HEK293 (cell line): ENCODE measurements at regions not wholly inside any gene's neighbourhood (a gene's known extent, or its start where the extent isn't known, plus 50 kb on each side); places are given as distances from the start of the nearest gene placed in this dataset.

Source experiments
- CTCF ChIA-PET: fragments of 350-600 bp; formaldehyde crosslinking; extraction: SDS; loops from one replicate; lab custom pipeline; 2021; ENCODE audit warnings: antibody characterized with exemption; lab: Yijun Ruan, JAX
- POLR2A ChIA-PET: fragments of 300-600 bp; formaldehyde crosslinking; extraction: SDS; loops from one replicate; lab custom pipeline; 2020; ENCODE audit warnings: antibody characterized with exemption, inconsistent platforms; lab: Yijun Ruan, JAX
- H3K27ac ChIP-seq: fragments of 200-500 bp; sonication (Bioruptor generic); 2 replicates; pipeline ENCODE4 v1.5.1; 2014; ENCODE audit warnings: low read depth, low read length, control low read depth, inconsistent platforms; ENCODE audit errors: extremely low read depth
- H3K36me3 ChIP-seq, 2 experiments: fragments of 200-500 bp in 1 of 2; sonication (Bioruptor generic) in 1 of 2; 1 replicate in 1 of 2; 2 replicates in 1 of 2; pipeline ENCODE4 v1.5.1; 2014 to 2017; ENCODE audit warnings: inconsistent platforms in 2 of 2, low read length in 2 of 2; ENCODE audit not compliant: control insufficient read depth in 2 of 2, insufficient read depth in 1 of 2
- H3K4me1 ChIP-seq: fragments of 200-500 bp; sonication (Bioruptor generic); 2 replicates; pipeline ENCODE4 v1.5.1; 2014; ENCODE audit warnings: mild to moderate bottlenecking, low read length, inconsistent platforms; ENCODE audit not compliant: control insufficient read depth, insufficient read depth
- H3K4me3 ChIP-seq: 2 replicates; pipeline ENCODE4 v1.5.1; 2011; ENCODE audit warnings: low read depth, mild to moderate bottlenecking, control low read depth, low read length, moderate library complexity
- H3K9me3 ChIP-seq: fragments of 200-500 bp; sonication (Bioruptor generic); 2 replicates; pipeline ENCODE4 v1.5.1; 2014; ENCODE audit warnings: low read depth, low read length, inconsistent platforms; ENCODE audit not compliant: control insufficient read depth, insufficient read depth
- CTCF ChIP-seq: fragments of 450-650 bp; formaldehyde crosslinking; IDR thresholded peaks from 2 replicates; pipeline ENCODE4 v1.5.1; 2016; ENCODE audit warnings: missing biosample characterization, missing genetic modification characterization
- MYNN ChIP-seq: fragments of 450-650 bp; formaldehyde crosslinking; IDR thresholded peaks from 2 replicates; pipeline ENCODE4 v1.5.1; 2016; ENCODE audit warnings: missing biosample characterization, missing genetic modification characterization, borderline replicate concordance
- SCRT2 ChIP-seq: fragments of 450-650 bp; formaldehyde crosslinking; IDR thresholded peaks from 2 replicates; pipeline ENCODE4 v1.5.1; 2016; ENCODE audit warnings: missing biosample characterization, missing genetic modification characterization
- ZBTB48 ChIP-seq: fragments of 450-650 bp; formaldehyde crosslinking; IDR thresholded peaks from 2 replicates; pipeline ENCODE4 v1.5.1; 2016; ENCODE audit warnings: missing biosample characterization, missing genetic modification characterization
- ZBTB49 ChIP-seq: fragments of 450-650 bp; formaldehyde crosslinking; IDR thresholded peaks from 2 replicates; pipeline ENCODE4 v1.5.1; 2016; ENCODE audit warnings: missing biosample characterization, missing genetic modification characterization, low read depth
- ZBTB8A ChIP-seq: fragments of 450-650 bp; formaldehyde crosslinking; IDR thresholded peaks from 2 replicates; pipeline ENCODE4 v1.5.1; 2016; ENCODE audit warnings: missing biosample characterization, missing genetic modification characterization
- ZFP37 ChIP-seq: fragments of 450-650 bp; formaldehyde crosslinking; IDR thresholded peaks from 2 replicates; pipeline ENCODE4 v1.5.1; 2016; ENCODE audit warnings: missing biosample characterization, missing genetic modification characterization
- ZNF114 ChIP-seq: fragments of 450-650 bp; formaldehyde crosslinking; IDR thresholded peaks from 2 replicates; pipeline ENCODE4 v1.5.0; 2017; ENCODE audit warnings: missing biosample characterization, missing genetic modification characterization
- ZNF19 ChIP-seq: fragments of 450-650 bp; formaldehyde crosslinking; IDR thresholded peaks from 2 replicates; pipeline ENCODE4; 2016; ENCODE audit warnings: missing biosample characterization, missing genetic modification characterization, low read depth
- ZNF26 ChIP-seq: fragments of 450-650 bp; formaldehyde crosslinking; IDR thresholded peaks from 2 replicates; pipeline ENCODE4 v1.5.1; 2016; ENCODE audit warnings: missing biosample characterization, missing genetic modification characterization
- ZNF366 ChIP-seq: fragments of 450-650 bp; formaldehyde crosslinking; conservative IDR thresholded peaks from 2 replicates; pipeline ENCODE4 v1.5.1; 2016; ENCODE audit warnings: missing biosample characterization, missing genetic modification characterization
- ZNF621 ChIP-seq: fragments of 450-650 bp; formaldehyde crosslinking; IDR thresholded peaks from 2 replicates; pipeline ENCODE4 v1.5.1; 2017; ENCODE audit warnings: missing biosample characterization, missing genetic modification characterization
- ZNF660 ChIP-seq: fragments of 450-650 bp; IDR thresholded peaks from 2 replicates; pipeline ENCODE4 v1.5.1; 2018; ENCODE audit warnings: missing biosample characterization, mild to moderate bottlenecking, missing genetic modification characterization
- TF ChIP-seq, protein P1 (sequence below): fragments of 450-650 bp; formaldehyde crosslinking; IDR thresholded peaks from 2 replicates; pipeline ENCODE4 v1.5.1; 2016; ENCODE audit warnings: missing biosample characterization, missing genetic modification characterization
- TF ChIP-seq, protein P2 (sequence below): fragments of 450-650 bp; formaldehyde crosslinking; conservative IDR thresholded peaks from 2 replicates; pipeline ENCODE4 v1.5.1; 2016; ENCODE audit warnings: low read depth, missing biosample characterization, missing genetic modification characterization
- TF ChIP-seq, protein P3 (sequence below): fragments of 450-650 bp; formaldehyde crosslinking; IDR thresholded peaks from 2 replicates; pipeline ENCODE4 v1.5.1; 2016; ENCODE audit warnings: missing biosample characterization, missing genetic modification characterization

GRCh38 chr4:3700223-3700622 lies 66.0 kb upstream of the ADRA2C start:
- TF ChIP-seq MYNN (tag by site-specific recombination) (no peak), ZBTB49 (tag by site-specific recombination) (no peak), ZNF19 (tag by site-specific recombination) (no peak), ZNF366 (tag by site-specific recombination) (no peak), ZNF660 (no peak), ZBTB48 (no peak), ZFP37 (tag by site-specific recombination) (no peak), ZBTB8A (tag by site-specific recombination) (no peak), ZNF26 (tag by site-specific recombination) (no peak), SCRT2 (tag by site-specific recombination) (no peak), CTCF (tag by site-specific recombination) (no peak), ZNF621 (tag by site-specific recombination) (no peak), ZNF114 (tag by site-specific recombination) (no peak)
- TF ChIP-seq, protein P1, sequence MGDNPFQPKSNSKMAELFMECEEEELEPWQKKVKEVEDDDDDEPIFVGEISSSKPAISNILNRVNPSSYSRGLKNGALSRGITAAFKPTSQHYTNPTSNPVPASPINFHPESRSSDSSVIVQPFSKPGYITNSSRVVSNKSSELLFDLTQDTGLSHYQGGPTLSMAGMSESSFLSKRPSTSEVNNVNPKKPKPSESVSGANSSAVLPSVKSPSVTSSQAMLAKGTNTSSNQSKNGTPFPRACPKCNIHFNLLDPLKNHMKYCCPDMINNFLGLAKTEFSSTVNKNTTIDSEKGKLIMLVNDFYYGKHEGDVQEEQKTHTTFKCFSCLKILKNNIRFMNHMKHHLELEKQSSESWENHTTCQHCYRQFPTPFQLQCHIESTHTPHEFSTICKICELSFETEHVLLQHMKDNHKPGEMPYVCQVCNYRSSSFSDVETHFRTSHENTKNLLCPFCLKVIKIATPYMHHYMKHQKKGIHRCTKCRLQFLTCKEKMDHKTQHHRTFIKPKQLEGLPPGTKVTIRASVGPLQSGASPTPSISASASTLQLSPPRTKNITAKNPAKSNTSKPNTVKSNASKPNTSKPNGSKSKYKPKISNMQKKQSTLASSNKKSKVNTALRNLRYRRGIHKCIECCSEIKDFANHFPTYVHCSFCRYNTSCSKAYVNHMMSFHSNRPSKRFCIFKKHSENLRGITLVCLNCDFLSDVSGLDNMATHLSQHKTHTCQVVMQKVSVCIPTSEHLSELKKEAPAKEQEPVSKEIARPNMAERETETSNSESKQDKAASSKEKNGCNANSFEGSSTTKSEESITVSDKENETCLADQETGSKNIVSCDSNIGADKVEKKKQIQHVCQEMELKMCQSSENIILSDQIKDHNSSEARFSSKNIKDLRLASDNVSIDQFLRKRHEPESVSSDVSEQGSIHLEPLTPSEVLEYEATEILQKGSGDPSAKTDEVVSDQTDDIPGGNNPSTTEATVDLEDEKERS (tag by site-specific recombination): no peak
- TF ChIP-seq, protein P2, sequence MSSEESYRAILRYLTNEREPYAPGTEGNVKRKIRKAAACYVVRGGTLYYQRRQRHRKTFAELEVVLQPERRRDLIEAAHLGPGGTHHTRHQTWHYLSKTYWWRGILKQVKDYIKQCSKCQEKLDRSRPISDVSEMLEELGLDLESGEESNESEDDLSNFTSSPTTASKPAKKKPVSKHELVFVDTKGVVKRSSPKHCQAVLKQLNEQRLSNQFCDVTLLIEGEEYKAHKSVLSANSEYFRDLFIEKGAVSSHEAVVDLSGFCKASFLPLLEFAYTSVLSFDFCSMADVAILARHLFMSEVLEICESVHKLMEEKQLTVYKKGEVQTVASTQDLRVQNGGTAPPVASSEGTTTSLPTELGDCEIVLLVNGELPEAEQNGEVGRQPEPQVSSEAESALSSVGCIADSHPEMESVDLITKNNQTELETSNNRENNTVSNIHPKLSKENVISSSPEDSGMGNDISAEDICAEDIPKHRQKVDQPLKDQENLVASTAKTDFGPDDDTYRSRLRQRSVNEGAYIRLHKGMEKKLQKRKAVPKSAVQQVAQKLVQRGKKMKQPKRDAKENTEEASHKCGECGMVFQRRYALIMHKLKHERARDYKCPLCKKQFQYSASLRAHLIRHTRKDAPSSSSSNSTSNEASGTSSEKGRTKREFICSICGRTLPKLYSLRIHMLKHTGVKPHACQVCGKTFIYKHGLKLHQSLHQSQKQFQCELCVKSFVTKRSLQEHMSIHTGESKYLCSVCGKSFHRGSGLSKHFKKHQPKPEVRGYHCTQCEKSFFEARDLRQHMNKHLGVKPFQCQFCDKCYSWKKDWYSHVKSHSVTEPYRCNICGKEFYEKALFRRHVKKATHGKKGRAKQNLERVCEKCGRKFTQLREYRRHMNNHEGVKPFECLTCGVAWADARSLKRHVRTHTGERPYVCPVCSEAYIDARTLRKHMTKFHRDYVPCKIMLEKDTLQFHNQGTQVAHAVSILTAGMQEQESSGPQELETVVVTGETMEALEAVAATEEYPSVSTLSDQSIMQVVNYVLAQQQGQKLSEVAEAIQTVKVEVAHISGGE (tag by site-specific recombination): no peak
- TF ChIP-seq, protein P3, sequence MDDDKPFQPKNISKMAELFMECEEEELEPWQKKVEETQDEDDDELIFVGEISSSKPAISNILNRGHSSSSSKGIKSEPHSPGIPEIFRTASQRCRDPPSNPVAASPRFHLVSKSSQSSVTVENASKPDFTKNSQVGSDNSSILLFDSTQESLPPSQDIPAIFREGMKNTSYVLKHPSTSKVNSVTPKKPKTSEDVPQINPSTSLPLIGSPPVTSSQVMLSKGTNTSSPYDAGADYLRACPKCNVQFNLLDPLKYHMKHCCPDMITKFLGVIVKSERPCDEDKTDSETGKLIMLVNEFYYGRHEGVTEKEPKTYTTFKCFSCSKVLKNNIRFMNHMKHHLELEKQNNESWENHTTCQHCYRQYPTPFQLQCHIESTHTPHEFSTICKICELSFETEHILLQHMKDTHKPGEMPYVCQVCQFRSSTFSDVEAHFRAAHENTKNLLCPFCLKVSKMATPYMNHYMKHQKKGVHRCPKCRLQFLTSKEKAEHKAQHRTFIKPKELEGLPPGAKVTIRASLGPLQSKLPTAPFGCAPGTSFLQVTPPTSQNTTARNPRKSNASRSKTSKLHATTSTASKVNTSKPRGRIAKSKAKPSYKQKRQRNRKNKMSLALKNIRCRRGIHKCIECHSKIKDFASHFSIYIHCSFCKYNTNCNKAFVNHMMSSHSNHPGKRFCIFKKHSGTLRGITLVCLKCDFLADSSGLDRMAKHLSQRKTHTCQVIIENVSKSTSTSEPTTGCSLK (tag by site-specific recombination): no peak
- no peaks in the 10 kb centered on the region for H3K36me3 ChIP-seq
- no peaks in the 10 kb centered on the region for H3K9me3 ChIP-seq
- ChIA-PET POLR2A (interaction anchor here (0.6 kb wide), 1 partner anchor 256 kb away, joined by 3 read pairs; no protein-coding TSS in a partner anchor), CTCF (no interaction called here)
- H3K4me1 ChIP-seq: no peaks in the 10 kb centered on the region
- no peak overlapping the region for H3K4me3 ChIP-seq
- H3K27ac ChIP-seq: no peak overlapping the region
